ENCODE measurements at regions not wholly inside any gene's neighbourhood (a gene's known extent, or its start where the extent isn't known, plus 50 kb on each side); places are given as distances from the start of the nearest gene placed in this dataset.

- TF ChIP-seq CTCF (conservative IDR thresholded peaks at IDR 0.05; ENCODE audit: low read depth, low read length) (no peak), EZH2 (IDR thresholded peaks at IDR 0.05; ENCODE audit: borderline replicate concordance, low read depth, low read length, poor library complexity, severe bottlenecking) (no peak)
Observed at GRCh38 chr13:67620665-67621064, 390.5 kb upstream of the PCDH9 start.

All from A673 (cell line).